ENCODE measurements at regions not wholly inside any gene's neighbourhood (a gene's known extent, or its start where the extent isn't known, plus 50 kb on each side); places are given as distances from the start of the nearest gene placed in this dataset.

- TF ChIP-seq, protein P1, sequence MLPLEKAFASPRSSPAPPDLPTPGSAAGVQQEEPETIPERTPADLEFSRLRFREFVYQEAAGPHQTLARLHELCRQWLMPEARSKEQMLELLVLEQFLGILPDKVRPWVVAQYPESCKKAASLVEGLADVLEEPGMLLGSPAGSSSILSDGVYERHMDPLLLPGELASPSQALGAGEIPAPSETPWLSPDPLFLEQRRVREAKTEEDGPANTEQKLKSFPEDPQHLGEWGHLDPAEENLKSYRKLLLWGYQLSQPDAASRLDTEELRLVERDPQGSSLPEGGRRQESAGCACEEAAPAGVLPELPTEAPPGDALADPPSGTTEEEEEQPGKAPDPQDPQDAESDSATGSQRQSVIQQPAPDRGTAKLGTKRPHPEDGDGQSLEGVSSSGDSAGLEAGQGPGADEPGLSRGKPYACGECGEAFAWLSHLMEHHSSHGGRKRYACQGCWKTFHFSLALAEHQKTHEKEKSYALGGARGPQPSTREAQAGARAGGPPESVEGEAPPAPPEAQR (CRISPR knock-in tag; IDR thresholded peaks at IDR 0.05), result no peak
- TF ChIP-seq CREB1 (CRISPR knock-in tag; IDR thresholded peaks at IDR 0.05) (no peak), NR3C1 (CRISPR knock-in tag; conservative IDR thresholded peaks at IDR 0.05; ENCODE audit: low read depth) (no peak), ZBTB43 (CRISPR knock-in tag; IDR thresholded peaks at IDR 0.05) (no peak), NFATC4 (CRISPR knock-in tag; IDR thresholded peaks at IDR 0.05) (no peak), USF2 (CRISPR knock-in tag; IDR thresholded peaks at IDR 0.05) (no peak), JUN (CRISPR knock-in tag; IDR thresholded peaks at IDR 0.05) (no peak), NFE2L1 (CRISPR knock-in tag; IDR thresholded peaks at IDR 0.05) (no peak)
- TF ChIP-seq, protein P2, sequence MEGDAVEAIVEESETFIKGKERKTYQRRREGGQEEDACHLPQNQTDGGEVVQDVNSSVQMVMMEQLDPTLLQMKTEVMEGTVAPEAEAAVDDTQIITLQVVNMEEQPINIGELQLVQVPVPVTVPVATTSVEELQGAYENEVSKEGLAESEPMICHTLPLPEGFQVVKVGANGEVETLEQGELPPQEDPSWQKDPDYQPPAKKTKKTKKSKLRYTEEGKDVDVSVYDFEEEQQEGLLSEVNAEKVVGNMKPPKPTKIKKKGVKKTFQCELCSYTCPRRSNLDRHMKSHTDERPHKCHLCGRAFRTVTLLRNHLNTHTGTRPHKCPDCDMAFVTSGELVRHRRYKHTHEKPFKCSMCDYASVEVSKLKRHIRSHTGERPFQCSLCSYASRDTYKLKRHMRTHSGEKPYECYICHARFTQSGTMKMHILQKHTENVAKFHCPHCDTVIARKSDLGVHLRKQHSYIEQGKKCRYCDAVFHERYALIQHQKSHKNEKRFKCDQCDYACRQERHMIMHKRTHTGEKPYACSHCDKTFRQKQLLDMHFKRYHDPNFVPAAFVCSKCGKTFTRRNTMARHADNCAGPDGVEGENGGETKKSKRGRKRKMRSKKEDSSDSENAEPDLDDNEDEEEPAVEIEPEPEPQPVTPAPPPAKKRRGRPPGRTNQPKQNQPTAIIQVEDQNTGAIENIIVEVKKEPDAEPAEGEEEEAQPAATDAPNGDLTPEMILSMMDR (IDR thresholded peaks at IDR 0.05), result no peak
- TF ChIP-seq, protein P3, sequence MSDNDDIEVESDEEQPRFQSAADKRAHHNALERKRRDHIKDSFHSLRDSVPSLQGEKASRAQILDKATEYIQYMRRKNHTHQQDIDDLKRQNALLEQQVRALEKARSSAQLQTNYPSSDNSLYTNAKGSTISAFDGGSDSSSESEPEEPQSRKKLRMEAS (CRISPR knock-in tag; IDR thresholded peaks at IDR 0.05), result no peak
- TF ChIP-seq, protein P4, sequence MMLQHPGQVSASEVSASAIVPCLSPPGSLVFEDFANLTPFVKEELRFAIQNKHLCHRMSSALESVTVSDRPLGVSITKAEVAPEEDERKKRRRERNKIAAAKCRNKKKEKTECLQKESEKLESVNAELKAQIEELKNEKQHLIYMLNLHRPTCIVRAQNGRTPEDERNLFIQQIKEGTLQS (CRISPR knock-in tag; conservative IDR thresholded peaks at IDR 0.05), result no peak
Measured at GRCh38 chr21:28263974-28264373, 728.7 kb downstream of the LTN1 start.
